Calu3 (cell line): ENCODE measurements at regions not wholly inside any gene's neighbourhood (a gene's known extent, or its start where the extent isn't known, plus 50 kb on each side); places are given as distances from the start of the nearest gene placed in this dataset.

Source experiments
- BruUV-seq: library from RNA; stranded (reverse); fragments of 400-500 nt; replicated peaks from 2 replicates; lab custom pipeline; 2021; lab: Mats Ljungman, UMichigan
- CTCF ChIA-PET: fragments of 300-600 bp; sonication (Branson Sonifier 250); formaldehyde crosslinking; loops from one replicate; lab custom pipeline; 2022; ENCODE audit warnings: antibody characterized with exemption; lab: Charles Lee
- DNase-seq: peaks from one replicate; pipeline ENCODE4 v3.0.0; 2022
- H3K27ac Mint-ChIP-seq: one replicate; pipeline ENCODE4 v1.8.0; 2022; ENCODE audit warnings: mixed read lengths; ENCODE audit not compliant: unreplicated experiment
- H3K27me3 Mint-ChIP-seq: one replicate; pipeline ENCODE4 v1.8.0; 2022; ENCODE audit warnings: mixed read lengths; ENCODE audit not compliant: unreplicated experiment
- H3K36me3 Mint-ChIP-seq: one replicate; pipeline ENCODE4 v1.8.0; 2022; ENCODE audit warnings: mild to moderate bottlenecking, moderate library complexity, mixed read lengths; ENCODE audit not compliant: insufficient read depth, unreplicated experiment
- H3K4me1 Mint-ChIP-seq: one replicate; pipeline ENCODE4 v1.8.0; 2022; ENCODE audit warnings: mild to moderate bottlenecking, low read depth, mixed read lengths; ENCODE audit not compliant: unreplicated experiment
- H3K4me3 Mint-ChIP-seq: one replicate; pipeline ENCODE4 v1.8.0; 2022; ENCODE audit warnings: mild to moderate bottlenecking, low read depth, moderate library complexity, mixed read lengths; ENCODE audit not compliant: unreplicated experiment
- H3K9me3 Mint-ChIP-seq: one replicate; pipeline ENCODE4 v1.8.0; 2022; ENCODE audit warnings: low read depth, mixed read lengths; ENCODE audit not compliant: unreplicated experiment
- CTCF ChIP-seq: fragments of 200-600 bp; IDR thresholded peaks from one replicate; pipeline ENCODE4 v1.8.0; 2022; ENCODE audit warnings: antibody characterized with exemption; ENCODE audit not compliant: unreplicated experiment
- intact Hi-C: fragments of 100-400 bp; cut with micrococcal nuclease; formaldehyde crosslinking; loops from one replicate; pipeline ENCODE4 v1.10.0; 2022; ENCODE audit not compliant: unreplicated experiment

DNA sequence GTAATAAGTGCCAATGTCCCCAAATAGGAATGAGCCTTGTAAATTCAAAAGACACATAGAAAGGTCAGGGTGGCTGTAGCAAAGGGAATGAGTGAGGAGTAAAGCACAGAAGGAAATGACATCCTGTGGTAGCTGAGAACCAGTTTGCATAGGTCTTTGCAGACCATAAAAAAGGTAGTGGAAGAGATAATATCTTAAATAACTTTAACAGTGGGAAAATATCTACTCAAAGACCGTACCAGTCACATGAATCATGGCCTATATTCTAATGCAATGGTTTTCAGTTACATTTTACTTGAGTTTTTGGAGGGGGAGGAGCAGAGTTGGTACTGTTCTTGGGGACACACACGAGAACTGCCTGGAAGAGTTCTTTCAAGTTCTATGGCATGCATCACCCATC, 297.3 kb upstream of the ADAMTS9 start:
- Mint-ChIP-seq H3K4me3 (no peak overlapping the region), H3K9me3 (peaks cover 4% of the 10 kb centered on the region), H3K27ac (no peak overlapping the region), H3K36me3 (no peaks in the 10 kb centered on the region), H3K27me3 (no peaks in the 10 kb centered on the region), H3K4me1 (peaks cover 12% of the 10 kb centered on the region)
- intact Hi-C loops = no loop called here
- DNase-seq = no peak
- CTCF ChIA-PET = no interaction called here
- no TSS peak for BruUV-seq
- no peak for TF ChIP-seq CTCF

DNA sequence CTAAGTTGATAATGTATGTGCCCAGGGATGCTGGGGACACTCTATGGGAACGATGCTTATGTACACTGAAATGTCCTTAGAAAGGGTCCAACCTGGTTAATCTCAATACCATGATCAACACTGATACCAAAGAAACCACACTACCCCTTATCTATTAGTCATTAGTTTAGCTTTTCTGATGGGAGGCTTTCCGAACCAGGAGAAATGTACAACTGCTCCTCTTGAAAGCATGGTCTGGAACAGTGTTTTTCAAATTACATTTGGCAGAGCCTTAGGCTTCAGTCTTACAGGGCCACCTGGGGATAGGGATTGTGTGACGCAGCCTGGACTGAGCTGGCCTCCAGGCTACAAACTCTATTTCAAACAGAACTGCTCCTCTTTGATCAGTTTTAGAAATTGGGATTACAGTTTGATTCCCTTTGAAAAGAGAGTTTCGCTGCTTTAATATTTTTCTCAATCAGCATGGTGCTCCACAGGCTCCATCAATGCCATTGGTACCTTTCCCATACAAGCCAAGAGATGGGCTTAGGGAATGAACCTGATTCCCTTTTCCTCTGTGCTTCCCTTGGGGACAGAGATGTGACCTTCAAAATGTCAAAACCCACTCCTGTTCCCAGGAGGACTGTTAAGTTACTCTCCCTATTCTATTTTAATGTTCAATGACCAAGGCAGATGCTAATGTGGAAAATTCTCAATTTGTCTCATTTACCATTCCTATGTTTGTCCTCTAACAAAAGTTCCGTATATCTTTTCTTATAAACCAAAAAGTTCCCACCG, 296.0 kb upstream of the ADAMTS9 start:
- Mint-ChIP-seq H3K36me3 (no peaks in the 10 kb centered on the region), H3K27me3 (no peaks in the 10 kb centered on the region), H3K4me1 (peaks cover 12% of the 10 kb centered on the region), H3K9me3 (peaks cover 4% of the 10 kb centered on the region), H3K27ac (no peak overlapping the region), H3K4me3 (no peak overlapping the region)
- no peak for DNase-seq
- no peak for TF ChIP-seq CTCF
- intact Hi-C loops = no loop called here
- BruUV-seq = no TSS peak
- CTCF ChIA-PET = no interaction called here

GRCh38 chr3:64977308-64978100, 289.7 kb upstream of the ADAMTS9 start:
- Mint-ChIP-seq H3K4me3 (no peak overlapping the region), H3K4me1 (peaks cover 17% of the 10 kb centered on the region), H3K27ac (peak overlapping the region; percentile 77), H3K9me3 (no peaks in the 10 kb centered on the region), H3K36me3 (no peaks in the 10 kb centered on the region), H3K27me3 (no peaks in the 10 kb centered on the region)
- TSS peak; percentile 72 for BruUV-seq
- DNase-seq = peak; percentile 33
- intact Hi-C loops = no loop called here
- CTCF ChIA-PET = no interaction called here
- no peak for TF ChIP-seq CTCF

DNA sequence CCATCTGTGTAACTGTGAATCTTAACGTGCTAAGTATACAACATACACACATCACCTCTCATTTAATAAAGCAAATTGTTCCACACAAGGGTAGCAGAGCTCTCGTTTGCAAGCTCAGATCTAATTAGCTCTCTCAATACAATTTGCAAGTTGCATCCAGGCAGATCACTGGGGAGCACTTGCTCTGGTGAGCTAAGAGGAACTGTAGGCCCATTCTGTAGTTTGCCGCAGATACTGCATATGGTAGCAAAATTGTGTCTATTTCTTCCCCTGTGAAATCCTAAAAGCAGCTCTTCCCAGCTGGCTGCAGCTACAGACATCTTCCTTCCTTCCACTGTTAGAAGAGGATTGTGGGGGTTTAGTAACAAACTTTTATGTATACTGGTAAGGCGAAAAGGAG, 288.7 kb upstream of the ADAMTS9 start:
- no peaks in the 10 kb centered on the region for H3K27me3 Mint-ChIP-seq
- no peaks in the 10 kb centered on the region for H3K9me3 Mint-ChIP-seq
- H3K36me3 Mint-ChIP-seq = no peaks in the 10 kb centered on the region
- no peak for TF ChIP-seq CTCF
- CTCF ChIA-PET = no interaction called here
- intact Hi-C loops = no loop called here
- no peak overlapping the region for H3K27ac Mint-ChIP-seq
- H3K4me1 Mint-ChIP-seq = peaks cover 17% of the 10 kb centered on the region
- BruUV-seq = no TSS peak
- H3K4me3 Mint-ChIP-seq = no peak overlapping the region
- no peak for DNase-seq
